ENCODE measurements at regions not wholly inside any gene's neighbourhood (a gene's known extent, or its start where the extent isn't known, plus 50 kb on each side); places are given as distances from the start of the nearest gene placed in this dataset.
"Not testable (repeated sequence)": the region's sequence is repeated elsewhere in the genome, so short reads cannot be mapped to it uniquely, and the experiment has no call there.

GRCh38 chr3:151593928-151594327 lies 133.1 kb upstream of the IGSF10 start:
- DNase-seq (ENCODE audit: low spot score): peak; percentile 46

GRCh38 chr3:151592287-151592686 lies 131.4 kb upstream of the IGSF10 start:
- DNase-seq (ENCODE audit: low spot score): no peak

- DNase-seq (ENCODE audit: low spot score): no peak
Observed at GRCh38 chr3:151591441-151591840, 130.6 kb upstream of the IGSF10 start.

GRCh38 chr3:151589311-151589710 lies 128.4 kb upstream of the IGSF10 start:
- no peak for DNase-seq (ENCODE audit: low spot score)

- DNase-seq (ENCODE audit: low spot score): not testable (repeated sequence)
Observed at GRCh38 chr3:151587659-151588058, 126.8 kb upstream of the IGSF10 start.

- DNase-seq (ENCODE audit: low spot score): no peak
Observed at GRCh38 chr3:151584566-151584965, 123.7 kb upstream of the IGSF10 start.

- peak; percentile 14 for DNase-seq (ENCODE audit: low spot score)
Observed at GRCh38 chr3:151581035-151581434, 120.2 kb upstream of the IGSF10 start.

- peak; percentile 62 for DNase-seq (ENCODE audit: low spot score)
Observed at GRCh38 chr3:151580591-151580990, 119.7 kb upstream of the IGSF10 start.

- DNase-seq (ENCODE audit: low spot score): peak; percentile 36
Observed at GRCh38 chr3:151579571-151580270, 118.9 kb upstream of the IGSF10 start.

- DNase-seq (ENCODE audit: low spot score): no peak
Observed at GRCh38 chr3:151578495-151578894, 117.6 kb upstream of the IGSF10 start.

- DNase-seq (ENCODE audit: low spot score): no peak
Observed at GRCh38 chr3:151576511-151577137, 115.8 kb upstream of the IGSF10 start.

- no peak for DNase-seq (ENCODE audit: low spot score)
Observed at GRCh38 chr3:151568184-151568583, 107.3 kb upstream of the IGSF10 start.

GRCh38 chr3:151567477-151567876 lies 106.6 kb upstream of the IGSF10 start:
- DNase-seq (ENCODE audit: low spot score): no peak

GRCh38 chr3:151564261-151564660 lies 103.4 kb upstream of the IGSF10 start:
- DNase-seq (ENCODE audit: low spot score): no peak

GRCh38 chr3:151563305-151563704 lies 102.4 kb upstream of the IGSF10 start:
- no peak for DNase-seq (ENCODE audit: low spot score)

GRCh38 chr3:151562891-151563290 lies 102.0 kb upstream of the IGSF10 start:
- DNase-seq (ENCODE audit: low spot score): no peak

GRCh38 chr3:151561878-151562277 lies 101.0 kb upstream of the IGSF10 start:
- no peak for DNase-seq (ENCODE audit: low spot score)

- DNase-seq (ENCODE audit: low spot score): peak; percentile 13
Observed at GRCh38 chr3:151560738-151561137, 99.9 kb upstream of the IGSF10 start.

- no peak for DNase-seq (ENCODE audit: low spot score)
Observed at GRCh38 chr3:151559736-151560135, 98.9 kb upstream of the IGSF10 start.

GRCh38 chr3:151558661-151559060 lies 97.8 kb upstream of the IGSF10 start:
- peak; percentile 12 for DNase-seq (ENCODE audit: low spot score)

GRCh38 chr3:151557068-151557840 lies 96.4 kb upstream of the IGSF10 start:
- DNase-seq (ENCODE audit: low spot score): no peak

GRCh38 chr3:151556596-151556995 lies 95.7 kb upstream of the IGSF10 start:
- DNase-seq (ENCODE audit: low spot score): no peak

GRCh38 chr3:151555523-151555922 lies 94.7 kb upstream of the IGSF10 start:
- no peak for DNase-seq (ENCODE audit: low spot score)
